ENCODE measurements at regions not wholly inside any gene's neighbourhood (a gene's known extent, or its start where the extent isn't known, plus 50 kb on each side); places are given as distances from the start of the nearest gene placed in this dataset.
"Not testable (repeated sequence)": the region's sequence is repeated elsewhere in the genome, so short reads cannot be mapped to it uniquely, and the experiment has no call there.

DNA sequence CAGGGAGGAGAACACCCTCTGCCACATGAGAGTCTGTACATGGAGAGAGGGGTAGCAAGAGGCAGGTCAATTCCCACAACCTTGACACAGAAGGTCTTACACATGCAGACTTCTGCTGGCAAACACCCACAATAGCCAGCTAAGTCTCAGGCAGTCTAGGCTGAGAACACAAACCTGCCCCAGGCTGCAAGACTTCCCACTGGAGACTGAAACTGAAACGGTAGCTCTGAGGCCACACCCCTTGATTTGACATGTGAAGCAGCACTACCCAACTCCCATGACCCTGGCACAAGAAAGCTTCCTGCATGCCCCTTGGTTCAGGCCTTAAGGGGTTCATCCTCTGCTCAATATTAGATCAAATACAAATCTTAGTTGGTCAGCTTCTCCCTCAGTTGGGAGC lies 237.8 kb upstream of the NPAP1 start:
- TF ChIP-seq ZNF658, ZBTB10 (tag by site-specific recombination; IDR thresholded peaks at IDR 0.05): not testable (repeated sequence)

All from HEK293 (cell line).